GM06990 (cell line): ENCODE measurements at regions not wholly inside any gene's neighbourhood (a gene's known extent, or its start where the extent isn't known, plus 50 kb on each side); places are given as distances from the start of the nearest gene placed in this dataset.

Experiments
- DNase-seq: peaks from one replicate; pipeline ENCODE4 v3.0.0-alpha.2; 2011; ENCODE audit not compliant: insufficient read length; ENCODE audit errors: extremely low read depth
- H3K27me3 ChIP-seq: replicated peaks from 2 replicates; pipeline ENCODE4 v1.6.0; 2011; ENCODE audit warnings: low read length; ENCODE audit not compliant: control insufficient read depth, insufficient read depth
- H3K36me3 ChIP-seq: 2 replicates; pipeline ENCODE4 v1.5.1; 2011; ENCODE audit warnings: low read length; ENCODE audit not compliant: control insufficient read depth, insufficient read depth
- H3K4me3 ChIP-seq: replicated peaks from 2 replicates; pipeline ENCODE4 v1.5.1; 2011; ENCODE audit warnings: low read depth, mild to moderate bottlenecking, control low read depth, low read length
- TF ChIP-seq, protein P1 (sequence below): IDR thresholded peaks from 2 replicates; pipeline ENCODE4 v1.5.1; 2011; ENCODE audit warnings: low read length, control low read depth, mild to moderate bottlenecking, inconsistent platforms; ENCODE audit not compliant: insufficient read depth, poor library complexity, severe bottlenecking

DNA sequence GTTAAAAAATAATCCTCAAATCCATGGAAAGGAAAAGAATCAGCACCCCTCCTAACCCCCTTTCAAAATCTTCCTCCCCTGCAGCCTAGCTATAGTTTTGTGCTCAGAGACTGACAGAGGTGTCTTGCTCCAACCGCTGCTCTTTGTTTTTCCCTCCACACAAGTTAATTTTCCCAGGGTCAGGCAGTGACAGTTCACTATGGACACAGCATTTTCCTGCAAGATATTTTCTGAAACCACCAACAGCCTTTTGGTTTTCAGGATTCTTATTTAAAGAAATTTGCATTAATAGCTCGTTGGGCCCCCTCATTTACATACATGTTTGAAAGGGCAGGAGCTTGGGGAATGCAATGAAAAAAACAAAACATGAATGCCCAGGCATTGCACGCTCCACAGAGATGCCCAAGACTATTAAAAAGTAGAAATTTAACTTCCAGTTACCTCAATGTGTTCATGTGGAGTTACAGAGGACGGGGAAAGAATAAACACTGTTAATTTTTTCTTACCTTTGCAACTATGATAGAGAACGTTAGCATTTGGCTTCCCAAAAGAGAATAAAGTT lies 71.4 kb upstream of the CXCR4 start:
- Histone ChIP-seq H3K27me3 (no peaks in the 10 kb centered on the region), H3K4me3 (no peak overlapping the region), H3K36me3 (no peaks in the 10 kb centered on the region)
- TF ChIP-seq, protein P1, sequence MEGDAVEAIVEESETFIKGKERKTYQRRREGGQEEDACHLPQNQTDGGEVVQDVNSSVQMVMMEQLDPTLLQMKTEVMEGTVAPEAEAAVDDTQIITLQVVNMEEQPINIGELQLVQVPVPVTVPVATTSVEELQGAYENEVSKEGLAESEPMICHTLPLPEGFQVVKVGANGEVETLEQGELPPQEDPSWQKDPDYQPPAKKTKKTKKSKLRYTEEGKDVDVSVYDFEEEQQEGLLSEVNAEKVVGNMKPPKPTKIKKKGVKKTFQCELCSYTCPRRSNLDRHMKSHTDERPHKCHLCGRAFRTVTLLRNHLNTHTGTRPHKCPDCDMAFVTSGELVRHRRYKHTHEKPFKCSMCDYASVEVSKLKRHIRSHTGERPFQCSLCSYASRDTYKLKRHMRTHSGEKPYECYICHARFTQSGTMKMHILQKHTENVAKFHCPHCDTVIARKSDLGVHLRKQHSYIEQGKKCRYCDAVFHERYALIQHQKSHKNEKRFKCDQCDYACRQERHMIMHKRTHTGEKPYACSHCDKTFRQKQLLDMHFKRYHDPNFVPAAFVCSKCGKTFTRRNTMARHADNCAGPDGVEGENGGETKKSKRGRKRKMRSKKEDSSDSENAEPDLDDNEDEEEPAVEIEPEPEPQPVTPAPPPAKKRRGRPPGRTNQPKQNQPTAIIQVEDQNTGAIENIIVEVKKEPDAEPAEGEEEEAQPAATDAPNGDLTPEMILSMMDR: no peak
- DNase-seq: no peak

DNA sequence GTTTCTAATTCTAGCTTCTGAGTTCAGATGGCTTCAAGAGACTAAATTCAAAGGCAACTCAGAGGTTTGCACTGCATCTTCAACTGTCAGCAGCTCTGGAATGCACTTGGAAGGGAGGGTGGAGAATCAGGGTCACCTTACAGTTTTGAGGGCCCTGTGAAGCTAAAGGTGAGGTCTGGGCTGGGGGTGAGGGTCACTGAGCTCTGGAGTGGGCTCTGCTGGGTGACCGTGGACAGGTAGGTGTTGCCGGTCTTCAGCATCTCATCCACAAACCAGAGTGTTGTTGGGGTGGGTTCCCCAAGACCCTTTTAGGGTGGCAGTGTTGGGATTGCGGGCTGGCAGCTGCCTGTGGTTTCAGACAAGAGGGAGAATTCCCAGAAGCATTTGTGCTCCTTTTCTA lies 70.1 kb upstream of the CXCR4 start:
- no peaks in the 10 kb centered on the region for H3K27me3 ChIP-seq
- TF ChIP-seq, protein P1: no peak
- no peak overlapping the region for H3K4me3 ChIP-seq
- DNase-seq: no peak
- H3K36me3 ChIP-seq: no peaks in the 10 kb centered on the region

- no peak overlapping the region for H3K4me3 ChIP-seq
- no peaks in the 10 kb centered on the region for H3K36me3 ChIP-seq
- TF ChIP-seq, protein P1: no peak
- H3K27me3 ChIP-seq: no peaks in the 10 kb centered on the region
- DNase-seq: no peak
Observed at GRCh38 chr2:136185981-136186776, 68.2 kb upstream of the CXCR4 start.

DNA sequence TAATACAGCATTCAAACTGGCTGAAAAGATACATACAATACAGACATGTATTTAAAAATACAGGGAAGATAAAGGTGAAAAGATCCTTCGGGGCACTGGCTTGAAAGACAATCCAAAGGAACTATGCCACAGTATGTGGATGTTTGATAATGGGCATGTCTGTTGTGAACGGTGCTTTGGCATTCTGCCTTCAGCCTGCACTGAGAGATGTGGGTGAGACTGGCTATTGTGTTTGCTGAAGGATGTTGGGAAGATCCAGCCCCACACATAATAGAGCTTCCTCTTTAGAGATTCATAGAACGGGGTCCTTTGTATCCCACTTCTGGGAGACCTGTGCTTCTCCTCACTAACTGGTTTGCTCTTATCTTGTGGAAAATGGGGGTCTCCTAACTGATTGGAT lies 65.1 kb upstream of the CXCR4 start:
- TF ChIP-seq, protein P1: no peak
- Histone ChIP-seq H3K27me3 (peaks cover 2% of the 10 kb centered on the region; the same call in 1 of the 2 replicates), H3K36me3 (no peaks in the 10 kb centered on the region), H3K4me3 (no peak overlapping the region)
- no peak for DNase-seq

DNA sequence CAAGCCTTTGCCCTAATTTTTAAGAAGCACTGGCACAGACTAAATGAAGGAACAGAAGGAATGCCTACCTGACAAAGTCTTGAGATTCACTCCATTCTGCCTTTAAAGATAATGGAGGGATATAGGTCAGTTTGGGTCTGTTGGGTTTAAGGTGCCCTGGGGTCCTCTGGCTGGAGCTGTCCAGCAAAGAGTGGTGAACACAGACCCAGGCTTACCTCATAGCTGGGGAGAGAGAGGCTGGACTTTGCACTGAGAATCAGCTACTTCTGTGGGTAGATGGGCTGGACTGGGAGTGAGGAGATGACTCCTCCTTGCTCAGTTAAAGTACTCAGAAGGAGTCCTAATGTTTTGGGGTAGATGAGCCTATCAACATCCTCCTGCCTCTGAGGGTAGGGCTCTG lies 64.4 kb upstream of the CXCR4 start:
- DNase-seq: no peak
- H3K27me3 ChIP-seq: peaks cover 2% of the 10 kb centered on the region; the same call in 1 of the 2 replicates
- no peaks in the 10 kb centered on the region for H3K36me3 ChIP-seq
- TF ChIP-seq, protein P1: no peak
- H3K4me3 ChIP-seq: no peak overlapping the region
